ENCODE measurements at regions not wholly inside any gene's neighbourhood (a gene's known extent, or its start where the extent isn't known, plus 50 kb on each side); places are given as distances from the start of the nearest gene placed in this dataset.

GRCh38 chr7:79964463-79964862, 170.2 kb upstream of the GNAI1 start:
- H3K4me3 ChIP-seq (ENCODE audit: low read length in 2 of 2) = no peak overlapping the region
- H3K27ac ChIP-seq (ENCODE audit: low read length) = no peak overlapping the region
- H3K27me3 ChIP-seq (ENCODE audit: control insufficient read depth in 1 of 2, insufficient read depth in 2 of 2, low read length in 2 of 2) = no peaks in the 10 kb centered on the region
- no peaks in the 10 kb centered on the region for H3K9me3 ChIP-seq (ENCODE audit: control insufficient read depth in 2 of 2, low read length in 2 of 2)
- no peak overlapping the region for H3K9ac ChIP-seq (ENCODE audit: low read length in 2 of 2)
- H3K4me1 ChIP-seq (ENCODE audit: control insufficient read depth, insufficient read depth, low read length) = no peaks in the 10 kb centered on the region
- no peaks in the 10 kb centered on the region for H3K36me3 ChIP-seq (ENCODE audit: control insufficient read depth in 2 of 2, insufficient read depth in 2 of 2, low read length in 2 of 2)

DNA sequence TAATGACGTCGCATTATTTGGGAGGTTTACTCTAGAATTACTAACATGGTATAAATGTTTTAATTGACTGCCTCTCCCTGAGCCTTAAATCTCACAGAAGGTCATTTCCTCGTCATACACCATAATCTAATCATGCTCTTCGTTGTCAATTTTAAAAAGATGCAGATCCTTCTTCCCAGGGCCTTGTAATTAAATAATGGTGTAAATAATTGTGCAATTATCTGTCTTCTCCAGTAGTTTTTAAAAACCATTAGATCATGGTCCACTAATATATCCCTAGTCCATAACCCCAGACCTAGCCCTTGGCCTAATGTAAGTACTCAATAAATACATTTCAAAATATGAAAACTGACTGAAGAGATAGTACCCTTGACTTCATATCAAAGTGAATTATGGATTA, 181.5 kb upstream of the GNAI1 start:
- Histone ChIP-seq H3K36me3 (ENCODE audit: control insufficient read depth in 2 of 2, insufficient read depth in 2 of 2, low read length in 2 of 2) (no peaks in the 10 kb centered on the region), H3K27ac (ENCODE audit: low read length) (no peak overlapping the region)

GRCh38 chr7:79952399-79952798, 182.2 kb upstream of the GNAI1 start:
- H3K36me3 ChIP-seq (ENCODE audit: control insufficient read depth in 2 of 2, insufficient read depth in 2 of 2, low read length in 2 of 2) = no peaks in the 10 kb centered on the region
- no peaks in the 10 kb centered on the region for H3K4me1 ChIP-seq (ENCODE audit: control insufficient read depth, insufficient read depth, low read length)
- H3K9me3 ChIP-seq (ENCODE audit: control insufficient read depth in 2 of 2, low read length in 2 of 2) = no peaks in the 10 kb centered on the region
- H3K4me3 ChIP-seq (ENCODE audit: low read length in 2 of 2) = no peak overlapping the region
- no peaks in the 10 kb centered on the region for H3K27me3 ChIP-seq (ENCODE audit: control insufficient read depth in 1 of 2, insufficient read depth in 2 of 2, low read length in 2 of 2)
- no peak overlapping the region for H3K9ac ChIP-seq (ENCODE audit: low read length in 2 of 2)
- H3K27ac ChIP-seq (ENCODE audit: low read length) = no peak overlapping the region

More for the DNA sequence above, 181.5 kb upstream of the GNAI1 start:
- Histone ChIP-seq H3K4me1 (ENCODE audit: control insufficient read depth, insufficient read depth, low read length) (no peaks in the 10 kb centered on the region), H3K9me3 (ENCODE audit: control insufficient read depth in 2 of 2, low read length in 2 of 2) (no peaks in the 10 kb centered on the region), H3K27me3 (ENCODE audit: control insufficient read depth in 1 of 2, insufficient read depth in 2 of 2, low read length in 2 of 2) (no peaks in the 10 kb centered on the region), H3K4me3 (ENCODE audit: low read length in 2 of 2) (no peak overlapping the region), H3K9ac (ENCODE audit: low read length in 2 of 2) (no peak overlapping the region)

- H3K27ac ChIP-seq (ENCODE audit: low read length) = no peak overlapping the region
- no peak overlapping the region for H3K9ac ChIP-seq (ENCODE audit: low read length in 2 of 2)
- peaks cover 0 to 4% of the 10 kb centered on the region in 2 donors for H3K9me3 ChIP-seq (ENCODE audit: control insufficient read depth in 2 of 2, low read length in 2 of 2)
- no peak overlapping the region for H3K4me3 ChIP-seq (ENCODE audit: low read length in 2 of 2)
- H3K36me3 ChIP-seq (ENCODE audit: control insufficient read depth in 2 of 2, insufficient read depth in 2 of 2, low read length in 2 of 2) = no peaks in the 10 kb centered on the region
- H3K4me1 ChIP-seq (ENCODE audit: control insufficient read depth, insufficient read depth, low read length) = no peaks in the 10 kb centered on the region
- H3K27me3 ChIP-seq (ENCODE audit: control insufficient read depth in 1 of 2, insufficient read depth in 2 of 2, low read length in 2 of 2) = no peaks in the 10 kb centered on the region
Measured at GRCh38 chr7:79951415-79951814, 183.2 kb upstream of the GNAI1 start.

- Histone ChIP-seq H3K27ac (ENCODE audit: low read length) (no peak overlapping the region), H3K9ac (ENCODE audit: low read length in 2 of 2) (no peak overlapping the region), H3K36me3 (ENCODE audit: control insufficient read depth in 2 of 2, insufficient read depth in 2 of 2, low read length in 2 of 2) (no peaks in the 10 kb centered on the region), H3K4me3 (ENCODE audit: low read length in 2 of 2) (no peak overlapping the region), H3K4me1 (ENCODE audit: control insufficient read depth, insufficient read depth, low read length) (no peaks in the 10 kb centered on the region), H3K27me3 (ENCODE audit: control insufficient read depth in 1 of 2, insufficient read depth in 2 of 2, low read length in 2 of 2) (no peaks in the 10 kb centered on the region), H3K9me3 (ENCODE audit: control insufficient read depth in 2 of 2, low read length in 2 of 2) (peaks cover 0 to 4% of the 10 kb centered on the region in 2 donors)
Measured at GRCh38 chr7:79949778-79950177, 184.9 kb upstream of the GNAI1 start.

- no peak overlapping the region for H3K9ac ChIP-seq (ENCODE audit: low read length in 2 of 2)
Measured at GRCh38 chr7:79936281-79936983, 198.2 kb upstream of the GNAI1 start.

DNA sequence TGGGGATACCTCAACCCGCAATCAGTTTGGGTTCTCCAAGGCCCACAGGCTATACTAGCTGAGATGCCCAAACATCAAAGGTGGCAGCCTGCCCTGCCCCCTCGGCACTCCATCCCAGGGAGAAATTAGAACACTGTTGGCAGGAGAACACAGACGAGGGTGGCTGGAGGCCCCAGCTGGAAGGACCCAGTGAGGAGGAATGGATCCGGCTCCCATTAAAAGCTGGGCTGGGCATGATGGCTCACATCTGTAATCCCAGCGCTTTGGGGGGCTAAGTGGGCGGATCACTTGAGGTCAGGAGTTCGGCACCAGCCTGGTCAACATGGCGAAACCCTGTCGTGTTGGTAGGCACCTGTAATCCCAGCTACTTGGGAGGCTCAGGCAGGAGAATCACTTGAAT, 199.9 kb upstream of the GNAI1 start:
- no peaks in the 10 kb centered on the region for H3K4me1 ChIP-seq (ENCODE audit: control insufficient read depth, insufficient read depth, low read length)
- H3K9ac ChIP-seq (ENCODE audit: low read length in 2 of 2) = no peak overlapping the region
- no peaks in the 10 kb centered on the region for H3K36me3 ChIP-seq (ENCODE audit: control insufficient read depth in 2 of 2, insufficient read depth in 2 of 2, low read length in 2 of 2)
- no peaks in the 10 kb centered on the region for H3K27me3 ChIP-seq (ENCODE audit: control insufficient read depth in 1 of 2, insufficient read depth in 2 of 2, low read length in 2 of 2)
- no peak overlapping the region for H3K27ac ChIP-seq (ENCODE audit: low read length)
- no peak overlapping the region for H3K4me3 ChIP-seq (ENCODE audit: low read length in 2 of 2)
- H3K9me3 ChIP-seq (ENCODE audit: control insufficient read depth in 2 of 2, low read length in 2 of 2) = no peaks in the 10 kb centered on the region

More at GRCh38 chr7:79936281-79936983, 198.2 kb upstream of the GNAI1 start:
- H3K9me3 ChIP-seq (ENCODE audit: control insufficient read depth in 2 of 2, low read length in 2 of 2) = no peaks in the 10 kb centered on the region
- no peak overlapping the region for H3K4me3 ChIP-seq (ENCODE audit: low read length in 2 of 2)
- H3K36me3 ChIP-seq (ENCODE audit: control insufficient read depth in 2 of 2, insufficient read depth in 2 of 2, low read length in 2 of 2) = no peaks in the 10 kb centered on the region
- no peak overlapping the region for H3K27ac ChIP-seq (ENCODE audit: low read length)
- no peaks in the 10 kb centered on the region for H3K27me3 ChIP-seq (ENCODE audit: control insufficient read depth in 1 of 2, insufficient read depth in 2 of 2, low read length in 2 of 2)
- H3K4me1 ChIP-seq (ENCODE audit: control insufficient read depth, insufficient read depth, low read length) = no peaks in the 10 kb centered on the region

DNA sequence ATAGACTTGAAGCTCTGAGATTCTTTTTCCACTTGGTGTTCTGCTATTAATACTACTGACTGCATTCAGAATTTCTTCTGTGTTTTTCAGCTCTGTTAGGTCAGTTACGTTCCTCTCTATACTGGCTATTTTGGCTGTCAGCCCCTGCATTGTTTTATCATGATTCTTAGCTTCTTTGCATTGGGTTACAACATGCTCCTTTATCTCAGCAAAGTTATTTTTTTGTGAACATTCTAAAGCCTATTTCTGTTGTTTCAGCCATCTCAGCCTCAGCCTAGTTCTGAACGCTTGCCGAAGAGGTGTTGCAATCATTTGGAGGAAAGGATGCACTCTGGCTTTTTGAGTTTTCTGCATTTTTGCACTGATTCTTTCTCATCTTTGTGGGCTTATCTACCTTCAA, 201.5 kb upstream of the GNAI1 start:
- no peaks in the 10 kb centered on the region for H3K4me1 ChIP-seq (ENCODE audit: control insufficient read depth, insufficient read depth, low read length)
- no peak overlapping the region for H3K27ac ChIP-seq (ENCODE audit: low read length)
- H3K4me3 ChIP-seq (ENCODE audit: low read length in 2 of 2) = no peak overlapping the region
- H3K9me3 ChIP-seq (ENCODE audit: control insufficient read depth in 2 of 2, low read length in 2 of 2) = no peaks in the 10 kb centered on the region
- H3K27me3 ChIP-seq (ENCODE audit: control insufficient read depth in 1 of 2, insufficient read depth in 2 of 2, low read length in 2 of 2) = no peaks in the 10 kb centered on the region
- H3K9ac ChIP-seq (ENCODE audit: low read length in 2 of 2) = no peak overlapping the region
- H3K36me3 ChIP-seq (ENCODE audit: control insufficient read depth in 2 of 2, insufficient read depth in 2 of 2, low read length in 2 of 2) = no peaks in the 10 kb centered on the region

- Histone ChIP-seq H3K27me3 (ENCODE audit: control insufficient read depth in 1 of 2, insufficient read depth in 2 of 2, low read length in 2 of 2) (no peaks in the 10 kb centered on the region), H3K36me3 (ENCODE audit: control insufficient read depth in 2 of 2, insufficient read depth in 2 of 2, low read length in 2 of 2) (no peaks in the 10 kb centered on the region), H3K9ac (ENCODE audit: low read length in 2 of 2) (no peak overlapping the region), H3K4me3 (ENCODE audit: low read length in 2 of 2) (no peak overlapping the region), H3K4me1 (ENCODE audit: control insufficient read depth, insufficient read depth, low read length) (no peaks in the 10 kb centered on the region), H3K27ac (ENCODE audit: low read length) (no peak overlapping the region), H3K9me3 (ENCODE audit: control insufficient read depth in 2 of 2, low read length in 2 of 2) (no peaks in the 10 kb centered on the region)
Measured at GRCh38 chr7:79930604-79931003, 204.0 kb upstream of the GNAI1 start.

DNA sequence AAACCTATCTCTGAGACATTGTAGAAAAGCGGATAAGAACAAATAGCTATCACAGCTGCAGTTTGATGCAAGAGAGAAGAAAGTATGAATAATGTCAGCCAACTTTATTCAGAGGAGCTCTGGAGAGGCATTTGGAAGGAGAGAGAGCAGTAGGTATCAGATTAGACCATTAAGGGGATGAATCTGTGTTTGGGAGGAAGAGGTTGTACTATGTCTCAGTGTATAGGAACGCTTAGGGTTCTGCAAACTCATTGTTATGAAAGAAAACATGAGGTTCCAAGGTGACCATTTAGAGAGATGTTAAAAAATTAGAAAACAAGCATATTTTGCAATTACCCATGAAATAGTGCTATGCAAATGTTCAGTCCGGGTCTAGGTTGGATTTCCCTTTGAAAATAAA, 207.5 kb upstream of the GNAI1 start:
- Histone ChIP-seq H3K4me1 (ENCODE audit: control insufficient read depth, insufficient read depth, low read length) (no peaks in the 10 kb centered on the region), H3K9me3 (ENCODE audit: control insufficient read depth in 2 of 2, low read length in 2 of 2) (no peaks in the 10 kb centered on the region), H3K27me3 (ENCODE audit: control insufficient read depth in 1 of 2, insufficient read depth in 2 of 2, low read length in 2 of 2) (no peaks in the 10 kb centered on the region), H3K36me3 (ENCODE audit: control insufficient read depth in 2 of 2, insufficient read depth in 2 of 2, low read length in 2 of 2) (no peaks in the 10 kb centered on the region), H3K9ac (ENCODE audit: low read length in 2 of 2) (no peak overlapping the region), H3K4me3 (ENCODE audit: low read length in 2 of 2) (no peak overlapping the region), H3K27ac (ENCODE audit: low read length) (no peak overlapping the region)

DNA sequence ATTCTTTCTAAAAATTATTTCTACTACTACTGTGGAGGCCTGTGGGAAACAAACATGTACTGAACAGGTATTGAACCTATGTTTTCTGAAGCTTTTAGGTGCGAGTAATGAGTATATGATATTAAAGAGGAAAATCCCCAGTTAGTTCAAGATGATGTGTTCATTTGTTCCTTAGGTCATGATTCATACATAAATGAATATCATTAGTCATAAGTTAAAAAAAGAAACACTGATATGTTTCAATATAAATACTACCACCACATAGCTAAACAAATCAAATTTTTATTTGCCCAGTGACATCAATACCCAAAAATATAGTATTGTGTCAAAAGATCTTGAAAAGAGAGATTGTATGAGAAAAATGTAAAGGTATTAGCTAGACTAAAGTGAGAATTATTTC, 210.7 kb upstream of the GNAI1 start:
- no peaks in the 10 kb centered on the region for H3K36me3 ChIP-seq (ENCODE audit: control insufficient read depth in 2 of 2, insufficient read depth in 2 of 2, low read length in 2 of 2)
- H3K4me3 ChIP-seq (ENCODE audit: low read length in 2 of 2) = no peak overlapping the region
- H3K9ac ChIP-seq (ENCODE audit: low read length in 2 of 2) = no peak overlapping the region
- no peak overlapping the region for H3K27ac ChIP-seq (ENCODE audit: low read length)
- no peaks in the 10 kb centered on the region for H3K4me1 ChIP-seq (ENCODE audit: control insufficient read depth, insufficient read depth, low read length)
- no peaks in the 10 kb centered on the region for H3K27me3 ChIP-seq (ENCODE audit: control insufficient read depth in 1 of 2, insufficient read depth in 2 of 2, low read length in 2 of 2)
- no peaks in the 10 kb centered on the region for H3K9me3 ChIP-seq (ENCODE audit: control insufficient read depth in 2 of 2, low read length in 2 of 2)

All from stomach smooth muscle (tissue), 2 donors.